BLaER1 (cell line): ENCODE measurements at regions not wholly inside any gene's neighbourhood (a gene's known extent, or its start where the extent isn't known, plus 50 kb on each side); places are given as distances from the start of the nearest gene placed in this dataset.
"Not testable (repeated sequence)": the region's sequence is repeated elsewhere in the genome, so short reads cannot be mapped to it uniquely, and the experiment has no call there.

ENCODE experiments used
- H3K27ac ChIP-seq: shearing (Covaris generic); formaldehyde crosslinking; 2 replicates; pipeline ENCODE4 v1.8.1; 2022
- H3K27me3 ChIP-seq: shearing (Covaris generic); formaldehyde crosslinking; 2 replicates; pipeline ENCODE4 v1.8.1; 2022
- H3K36me3 ChIP-seq: shearing (Covaris generic); formaldehyde crosslinking; 2 replicates; pipeline ENCODE4 v1.8.1; 2022
- H3K4me1 ChIP-seq: shearing (Covaris generic); formaldehyde crosslinking; 2 replicates; pipeline ENCODE4 v1.8.1; 2022
- H3K4me2 ChIP-seq: shearing (Covaris generic); formaldehyde crosslinking; 2 replicates; pipeline ENCODE4 v1.8.1; 2022
- H3K4me3 ChIP-seq: shearing (Covaris generic); formaldehyde crosslinking; 2 replicates; pipeline ENCODE4 v1.8.1; 2022
- H3K9ac ChIP-seq: shearing (Covaris generic); formaldehyde crosslinking; 2 replicates; pipeline ENCODE4 v1.8.1; 2022
- H3K9me3 ChIP-seq: shearing (Covaris generic); formaldehyde crosslinking; 2 replicates; pipeline ENCODE4 v1.8.1; 2022
- H4K20me1 ChIP-seq: shearing (Covaris generic); formaldehyde crosslinking; 2 replicates; pipeline ENCODE4 v1.8.1; 2022
- Cebpa-rat ChIP-seq: shearing (Covaris generic); IDR thresholded peaks from 2 replicates; pipeline ENCODE4 v1.8.1; 2022

- Histone ChIP-seq H3K4me2 (no peak overlapping the region), H3K4me3 (no peak overlapping the region), H4K20me1 (no peaks in the 10 kb centered on the region), H3K9ac (no peak overlapping the region), H3K27ac (no peak overlapping the region), H3K36me3 (no peaks in the 10 kb centered on the region), H3K4me1 (peaks cover 7% of the 10 kb centered on the region; the same call in 1 of the 2 replicates), H3K27me3 (no peaks in the 10 kb centered on the region), H3K9me3 (no peaks in the 10 kb centered on the region)
- no peak for TF ChIP-seq Cebpa-rat
These were observed 295.5 kb upstream of the PROX1 start for GRCh38 chr1:213692321-213692720.

GRCh38 chr1:213693864-213694263 lies 293.9 kb upstream of the PROX1 start:
- Histone ChIP-seq H3K4me3 (no peak overlapping the region), H3K9me3 (no peaks in the 10 kb centered on the region)

GRCh38 chr1:213697192-213697802 lies 290.5 kb upstream of the PROX1 start:
- H3K4me3 ChIP-seq = no peak overlapping the region
- no peak overlapping the region for H3K9ac ChIP-seq
- no peak for TF ChIP-seq Cebpa-rat
- no peaks in the 10 kb centered on the region for H3K27me3 ChIP-seq
- no peak overlapping the region for H3K4me2 ChIP-seq
- no peaks in the 10 kb centered on the region for H3K36me3 ChIP-seq
- no peak overlapping the region for H3K27ac ChIP-seq
- no peaks in the 10 kb centered on the region for H4K20me1 ChIP-seq
- H3K4me1 ChIP-seq = no peaks in the 10 kb centered on the region
- H3K9me3 ChIP-seq = no peaks in the 10 kb centered on the region

More at GRCh38 chr1:213693864-213694263, 293.9 kb upstream of the PROX1 start:
- Histone ChIP-seq H4K20me1 (no peaks in the 10 kb centered on the region), H3K27ac (no peak overlapping the region), H3K9ac (no peak overlapping the region), H3K4me2 (no peak overlapping the region), H3K27me3 (no peaks in the 10 kb centered on the region), H3K36me3 (no peaks in the 10 kb centered on the region), H3K4me1 (peaks cover 7% of the 10 kb centered on the region; the same call in 1 of the 2 replicates)
- TF ChIP-seq Cebpa-rat = no peak

GRCh38 chr1:213698092-213698702 lies 289.6 kb upstream of the PROX1 start:
- Histone ChIP-seq H4K20me1 (no peaks in the 10 kb centered on the region), H3K4me3 (no peak overlapping the region), H3K27me3 (no peaks in the 10 kb centered on the region), H3K36me3 (no peaks in the 10 kb centered on the region), H3K4me2 (no peak overlapping the region), H3K27ac (no peak overlapping the region), H3K9ac (no peak overlapping the region), H3K4me1 (no peaks in the 10 kb centered on the region), H3K9me3 (no peaks in the 10 kb centered on the region)
- TF ChIP-seq Cebpa-rat = no peak

GRCh38 chr1:213702703-213703102 lies 285.1 kb upstream of the PROX1 start:
- Histone ChIP-seq H3K36me3 (no peaks in the 10 kb centered on the region), H3K9me3 (peaks cover 9% of the 10 kb centered on the region), H3K4me3 (no peak overlapping the region), H3K27ac (no peak overlapping the region), H3K9ac (no peak overlapping the region), H3K4me1 (no peaks in the 10 kb centered on the region), H4K20me1 (no peaks in the 10 kb centered on the region), H3K27me3 (no peaks in the 10 kb centered on the region), H3K4me2 (no peak overlapping the region)
- TF ChIP-seq Cebpa-rat = no peak

GRCh38 chr1:213704941-213705340 lies 282.8 kb upstream of the PROX1 start:
- Histone ChIP-seq H3K36me3 (no peaks in the 10 kb centered on the region), H4K20me1 (no peaks in the 10 kb centered on the region), H3K4me1 (no peaks in the 10 kb centered on the region), H3K4me2 (no peak overlapping the region), H3K27me3 (no peaks in the 10 kb centered on the region), H3K9me3 (peaks cover 22% of the 10 kb centered on the region), H3K27ac (no peak overlapping the region), H3K4me3 (no peak overlapping the region), H3K9ac (no peak overlapping the region)
- no peak for TF ChIP-seq Cebpa-rat

- H4K20me1 ChIP-seq = not testable (repeated sequence)
These were observed 275.8 kb upstream of the PROX1 start for GRCh38 chr1:213711833-213712490.

GRCh38 chr1:213714645-213715044 lies 273.1 kb upstream of the PROX1 start:
- TF ChIP-seq Cebpa-rat = no peak
- Histone ChIP-seq H4K20me1 (no peaks in the 10 kb centered on the region), H3K36me3 (no peaks in the 10 kb centered on the region), H3K27me3 (no peaks in the 10 kb centered on the region), H3K9ac (no peak overlapping the region), H3K4me2 (no peak overlapping the region), H3K4me3 (no peak overlapping the region), H3K9me3 (peaks cover 26% of the 10 kb centered on the region), H3K4me1 (peaks cover 13% of the 10 kb centered on the region), H3K27ac (no peak overlapping the region)

More at GRCh38 chr1:213711833-213712490, 275.8 kb upstream of the PROX1 start:
- not testable (repeated sequence) for H3K27me3 ChIP-seq, H3K4me2 ChIP-seq, H3K4me1 ChIP-seq, H3K36me3 ChIP-seq, H3K27ac ChIP-seq, H3K4me3 ChIP-seq, H3K9ac ChIP-seq
- peaks cover 37% of the 10 kb centered on the region for H3K9me3 ChIP-seq

GRCh38 chr1:213715182-213715581 lies 272.6 kb upstream of the PROX1 start:
- no peak for TF ChIP-seq Cebpa-rat
- no peaks in the 10 kb centered on the region for H3K27me3 ChIP-seq
- H3K36me3 ChIP-seq = no peaks in the 10 kb centered on the region
- no peak overlapping the region for H3K9ac ChIP-seq
- peaks cover 19% of the 10 kb centered on the region for H3K4me1 ChIP-seq
- H3K4me3 ChIP-seq = no peak overlapping the region
- peaks cover 25% of the 10 kb centered on the region for H3K9me3 ChIP-seq
- no peak overlapping the region for H3K27ac ChIP-seq
- H3K4me2 ChIP-seq = no peak overlapping the region
- no peaks in the 10 kb centered on the region for H4K20me1 ChIP-seq

- Histone ChIP-seq H3K27me3 (no peaks in the 10 kb centered on the region), H3K9ac (no peak overlapping the region), H3K36me3 (no peaks in the 10 kb centered on the region), H3K4me1 (peaks cover 20% of the 10 kb centered on the region), H4K20me1 (no peaks in the 10 kb centered on the region), H3K9me3 (peaks cover 13% of the 10 kb centered on the region), H3K27ac (peak overlapping the region; percentile 50), H3K4me2 (peak overlapping the region; percentile 32), H3K4me3 (no peak overlapping the region)
- TF ChIP-seq Cebpa-rat = no peak
These were observed 268.3 kb upstream of the PROX1 start for GRCh38 chr1:213719462-213719861.
